ENCODE measurements at regions not wholly inside any gene's neighbourhood (a gene's known extent, or its start where the extent isn't known, plus 50 kb on each side); places are given as distances from the start of the nearest gene placed in this dataset.

DNA sequence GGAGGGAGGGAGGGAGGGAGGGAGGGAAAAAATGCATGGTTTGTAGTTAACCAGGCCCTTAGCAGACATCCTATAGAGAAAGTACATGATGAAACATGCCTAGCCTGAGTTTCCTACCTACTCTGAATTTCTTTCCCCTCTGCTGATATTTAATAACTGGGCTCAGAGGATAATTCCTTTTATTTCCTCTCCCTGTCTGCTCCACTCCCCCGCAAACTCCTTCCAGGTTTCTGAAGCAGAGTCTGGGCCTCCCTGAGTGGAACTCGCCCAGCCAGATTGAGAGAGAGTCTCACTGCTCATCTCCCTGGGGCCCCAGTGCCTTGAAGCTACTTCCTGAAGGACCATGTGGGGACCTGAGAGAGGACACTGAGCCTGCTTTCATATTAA lies 111.9 kb upstream of the SLC44A3 start:
- Histone ChIP-seq H3K27ac (no peak overlapping the region), H3K36me3 (no peaks in the 10 kb centered on the region), H3K9me3 (no peaks in the 10 kb centered on the region), H3K27me3 (no peaks in the 10 kb centered on the region), H3K4me1 (peaks cover 0 to 6% (median 0%) of the 10 kb centered on the region in 3 donors), H3K4me3 (no peak overlapping the region)
- TF ChIP-seq, protein P1, sequence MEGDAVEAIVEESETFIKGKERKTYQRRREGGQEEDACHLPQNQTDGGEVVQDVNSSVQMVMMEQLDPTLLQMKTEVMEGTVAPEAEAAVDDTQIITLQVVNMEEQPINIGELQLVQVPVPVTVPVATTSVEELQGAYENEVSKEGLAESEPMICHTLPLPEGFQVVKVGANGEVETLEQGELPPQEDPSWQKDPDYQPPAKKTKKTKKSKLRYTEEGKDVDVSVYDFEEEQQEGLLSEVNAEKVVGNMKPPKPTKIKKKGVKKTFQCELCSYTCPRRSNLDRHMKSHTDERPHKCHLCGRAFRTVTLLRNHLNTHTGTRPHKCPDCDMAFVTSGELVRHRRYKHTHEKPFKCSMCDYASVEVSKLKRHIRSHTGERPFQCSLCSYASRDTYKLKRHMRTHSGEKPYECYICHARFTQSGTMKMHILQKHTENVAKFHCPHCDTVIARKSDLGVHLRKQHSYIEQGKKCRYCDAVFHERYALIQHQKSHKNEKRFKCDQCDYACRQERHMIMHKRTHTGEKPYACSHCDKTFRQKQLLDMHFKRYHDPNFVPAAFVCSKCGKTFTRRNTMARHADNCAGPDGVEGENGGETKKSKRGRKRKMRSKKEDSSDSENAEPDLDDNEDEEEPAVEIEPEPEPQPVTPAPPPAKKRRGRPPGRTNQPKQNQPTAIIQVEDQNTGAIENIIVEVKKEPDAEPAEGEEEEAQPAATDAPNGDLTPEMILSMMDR (IDR thresholded peaks at IDR 0.05) = no peak
- DNase-seq = no peak
- 55 to 57% methylated on average over 2 of the region's 2 CpGs for WGBS, 2 donors
- intact Hi-C loops (cut with DNase I) = no loop called here

- intact Hi-C loops (cut with DNase I) = no loop called here
- H3K4me3 ChIP-seq = no peak overlapping the region
- no peak for DNase-seq
- no peaks in the 10 kb centered on the region for H3K36me3 ChIP-seq
- H3K27ac ChIP-seq = no peak overlapping the region
- H3K9me3 ChIP-seq = no peaks in the 10 kb centered on the region
- WGBS, 2 donors = 68 to 69% methylated on average over 7 to 13 of the region's 13 CpGs
- H3K4me1 ChIP-seq = no peaks in the 10 kb centered on the region
- no peaks in the 10 kb centered on the region for H3K27me3 ChIP-seq
- TF ChIP-seq, protein P1 (IDR thresholded peaks at IDR 0.05) = no peak
- TF ChIP-seq POLR2A (IDR thresholded peaks at IDR 0.05) = no peak
Measured at GRCh38 chr1:94707321-94708298, 112.5 kb upstream of the SLC44A3 start.

DNA sequence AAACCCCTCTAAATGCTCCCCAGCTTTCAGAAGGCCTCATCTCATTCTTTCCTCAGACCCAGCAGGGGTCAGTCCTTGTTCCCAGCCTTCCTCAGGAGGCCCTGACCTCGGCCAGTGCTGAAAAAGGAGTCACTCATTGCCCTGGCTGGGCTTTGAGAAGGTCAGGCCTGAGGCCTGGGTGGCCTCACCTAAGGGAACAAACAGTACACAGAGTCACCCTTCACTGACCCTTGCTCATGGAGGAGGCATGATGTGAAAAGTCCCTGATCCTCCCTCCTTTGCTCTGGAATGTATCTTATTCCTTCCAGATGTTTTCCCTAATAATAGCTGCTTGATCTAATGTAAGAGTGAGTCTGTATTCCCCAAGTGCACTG lies 117.7 kb upstream of the SLC44A3 start:
- TF ChIP-seq, protein P1 (IDR thresholded peaks at IDR 0.05) = no peak
- no peak for TF ChIP-seq POLR2A (IDR thresholded peaks at IDR 0.05)

DNA sequence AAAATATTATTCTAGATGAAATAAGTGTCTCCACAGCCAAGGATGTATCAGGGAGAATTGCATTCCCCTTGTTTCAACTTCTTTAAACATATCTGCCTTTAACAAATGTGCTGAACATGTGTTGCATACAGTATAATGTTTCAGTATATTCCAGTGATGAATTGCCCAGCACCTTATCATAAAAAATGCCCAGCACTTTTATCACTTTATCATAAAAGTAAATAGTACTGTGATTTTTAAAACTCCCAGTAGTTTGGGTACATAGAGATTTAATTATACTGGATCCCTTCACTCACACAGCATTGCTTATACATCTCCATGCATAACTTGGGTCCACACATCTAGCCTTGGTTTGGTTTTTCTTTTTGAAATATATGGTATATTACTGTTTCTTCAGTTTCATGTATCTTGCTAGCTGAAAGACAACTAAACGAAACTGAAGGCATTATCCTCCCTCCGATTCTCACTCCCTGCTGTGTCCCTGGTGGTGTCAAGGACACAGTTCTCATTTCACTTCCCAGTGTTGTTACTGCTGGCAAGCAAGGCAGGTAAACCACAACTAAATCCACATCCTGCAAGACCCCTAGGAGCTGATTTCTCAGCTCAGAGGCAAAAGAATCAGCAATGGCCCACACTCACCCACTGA lies 118.2 kb upstream of the SLC44A3 start:
- intact Hi-C loops (cut with DNase I) = no loop called here
- H3K36me3 ChIP-seq = no peaks in the 10 kb centered on the region
- no peaks in the 10 kb centered on the region for H3K4me1 ChIP-seq
- WGBS, 2 donors = 83 to 94% methylated on average over 2 of the region's 2 CpGs
- H3K4me3 ChIP-seq = no peak overlapping the region
- H3K27ac ChIP-seq = peak overlapping the region in 2 of 4 donors; percentile 40 to 65
- no peaks in the 10 kb centered on the region for H3K27me3 ChIP-seq
- H3K9me3 ChIP-seq = no peaks in the 10 kb centered on the region
- DNase-seq = no peak
- TF ChIP-seq, protein P1 (IDR thresholded peaks at IDR 0.05) = no peak
- no peak for TF ChIP-seq POLR2A (IDR thresholded peaks at IDR 0.05)

More for the DNA sequence above, 117.7 kb upstream of the SLC44A3 start:
- H3K36me3 ChIP-seq = no peaks in the 10 kb centered on the region
- H3K4me3 ChIP-seq = no peak overlapping the region
- WGBS, 2 donors = 80% methylated on average over 1 of the region's 1 CpG; no CpG with 5 or more reads in 1 of the 2 donors
- H3K27ac ChIP-seq = peak overlapping the region in 2 of 4 donors; percentile 40 to 65
- H3K4me1 ChIP-seq = no peaks in the 10 kb centered on the region
- DNase-seq = no peak
- no peaks in the 10 kb centered on the region for H3K27me3 ChIP-seq
- H3K9me3 ChIP-seq = no peaks in the 10 kb centered on the region
- intact Hi-C loops (cut with DNase I) = no loop called here
